Hepatocyte (in vitro differentiated cells): ENCODE measurements at regions not wholly inside any gene's neighbourhood (a gene's known extent, or its start where the extent isn't known, plus 50 kb on each side); places are given as distances from the start of the nearest gene placed in this dataset.

Source experiments
- CTCF ChIP-seq: fragments of 200-600 bp; sonication (generic); IDR thresholded peaks from 2 replicates; pipeline ENCODE4 v1.5.1; 2016; ENCODE audit warnings: antibody characterized with exemption, mild to moderate bottlenecking; ENCODE audit not compliant: poor library complexity
- EZH2phosphoT487 ChIP-seq: fragments of 200-600 bp; sonication (generic); IDR thresholded peaks from one replicate; pipeline ENCODE4 v1.6.1; 2018; ENCODE audit warnings: antibody characterized with exemption, mild to moderate bottlenecking, low read depth, moderate library complexity; ENCODE audit not compliant: unreplicated experiment, severe bottlenecking

GRCh38 chr6:133787122-133787521 is 101.8 kb upstream of the TCF21 start:
- no peak for TF ChIP-seq CTCF
- no peak for TF ChIP-seq EZH2phosphoT487
